ENCODE measurements at regions not wholly inside any gene's neighbourhood (a gene's known extent, or its start where the extent isn't known, plus 50 kb on each side); places are given as distances from the start of the nearest gene placed in this dataset.

DNA sequence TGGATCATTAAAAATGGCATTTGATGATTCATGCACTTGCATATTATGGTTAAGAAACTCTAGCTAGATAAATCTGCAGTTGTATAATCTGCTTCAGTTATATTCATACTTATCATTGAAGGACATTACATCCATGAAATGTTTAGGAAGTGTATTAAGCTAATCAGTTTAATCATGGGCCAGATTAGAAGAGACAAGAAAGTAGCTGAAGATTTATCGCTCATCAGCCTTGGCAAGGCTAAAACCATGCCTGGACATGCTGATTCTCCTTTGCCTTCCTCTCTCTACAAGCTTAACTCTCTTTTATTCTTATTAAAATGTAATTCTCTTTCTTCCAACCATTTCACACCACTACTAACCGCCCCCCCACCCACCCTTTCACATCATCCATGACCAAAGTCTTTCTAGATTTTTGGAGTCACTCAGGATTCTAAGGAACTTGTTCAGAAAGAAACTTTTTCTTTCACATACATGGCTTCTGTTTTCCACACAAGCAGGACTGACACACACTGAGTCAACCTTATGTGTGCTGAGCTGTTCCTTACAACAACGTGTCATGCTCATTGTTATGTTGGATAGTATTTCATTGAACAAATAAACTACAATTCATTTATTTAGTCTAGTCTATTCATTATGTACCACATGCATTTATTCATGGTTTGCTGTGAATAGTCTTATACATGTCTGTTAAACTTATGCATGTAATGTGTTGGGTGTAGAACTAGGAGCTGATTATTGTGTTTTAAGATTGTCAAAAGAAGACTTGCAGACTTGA is 227.3 kb upstream of the SP8 start:
- Histone ChIP-seq H3K9me3 (ENCODE audit: control insufficient read depth, insufficient read depth, low read depth, low read length) (no peaks in the 10 kb centered on the region), H3K4me1 (ENCODE audit: control insufficient read depth, insufficient read depth, low read length) (no peaks in the 10 kb centered on the region), H3K27ac (ENCODE audit: extremely low read depth, low read depth, low read length) (no peak overlapping the region), H3K4me3 (ENCODE audit: low read depth, low read length) (no peak overlapping the region), H3K36me3 (ENCODE audit: control insufficient read depth in 2 of 2, insufficient read depth in 1 of 2, low read length in 2 of 2) (no peaks in the 10 kb centered on the region)
- ChIA-PET POLR2A (no interaction called here), CTCF (no interaction called here)
- TF ChIP-seq ZNF776 (tag by site-specific recombination; IDR thresholded peaks at IDR 0.05; ENCODE audit: borderline replicate concordance): no peak
- TF ChIP-seq, protein P1, sequence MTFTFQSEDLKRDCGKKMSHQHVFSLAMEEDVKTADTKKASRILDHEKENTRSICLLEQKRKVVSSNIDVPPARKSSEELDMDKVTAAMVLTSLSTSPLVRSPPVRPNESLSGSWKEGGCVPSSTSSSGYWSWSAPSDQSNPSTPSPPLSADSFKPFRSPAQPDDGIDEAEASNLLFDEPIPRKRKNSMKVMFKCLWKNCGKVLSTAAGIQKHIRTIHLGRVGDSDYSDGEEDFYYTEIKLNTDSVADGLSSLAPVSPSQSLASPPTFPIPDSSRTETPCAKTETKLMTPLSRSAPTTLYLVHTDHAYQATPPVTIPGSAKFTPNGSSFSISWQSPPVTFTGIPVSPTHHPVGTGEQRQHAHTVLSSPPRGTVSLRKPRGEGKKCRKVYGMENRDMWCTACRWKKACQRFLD (tag by site-specific recombination; IDR thresholded peaks at IDR 0.05): no peak
- no peak for TF ChIP-seq HOXA7 (CRISPR knock-in tag; IDR thresholded peaks at IDR 0.05; ENCODE audit: borderline replicate concordance)
- TF ChIP-seq OSR2 (tag by site-specific recombination; IDR thresholded peaks at IDR 0.05): no peak
- TF ChIP-seq ZNF223 (tag by site-specific recombination; IDR thresholded peaks at IDR 0.05): no peak
- TF ChIP-seq ZNF423 (tag by site-specific recombination; IDR thresholded peaks at IDR 0.05): no peak
- no peak for TF ChIP-seq ZNF670 (tag by site-specific recombination; IDR thresholded peaks at IDR 0.05; ENCODE audit: low read depth)
- TF ChIP-seq ZFP41 (tag by site-specific recombination; IDR thresholded peaks at IDR 0.05; ENCODE audit: borderline replicate concordance): no peak
- TF ChIP-seq, protein P2, sequence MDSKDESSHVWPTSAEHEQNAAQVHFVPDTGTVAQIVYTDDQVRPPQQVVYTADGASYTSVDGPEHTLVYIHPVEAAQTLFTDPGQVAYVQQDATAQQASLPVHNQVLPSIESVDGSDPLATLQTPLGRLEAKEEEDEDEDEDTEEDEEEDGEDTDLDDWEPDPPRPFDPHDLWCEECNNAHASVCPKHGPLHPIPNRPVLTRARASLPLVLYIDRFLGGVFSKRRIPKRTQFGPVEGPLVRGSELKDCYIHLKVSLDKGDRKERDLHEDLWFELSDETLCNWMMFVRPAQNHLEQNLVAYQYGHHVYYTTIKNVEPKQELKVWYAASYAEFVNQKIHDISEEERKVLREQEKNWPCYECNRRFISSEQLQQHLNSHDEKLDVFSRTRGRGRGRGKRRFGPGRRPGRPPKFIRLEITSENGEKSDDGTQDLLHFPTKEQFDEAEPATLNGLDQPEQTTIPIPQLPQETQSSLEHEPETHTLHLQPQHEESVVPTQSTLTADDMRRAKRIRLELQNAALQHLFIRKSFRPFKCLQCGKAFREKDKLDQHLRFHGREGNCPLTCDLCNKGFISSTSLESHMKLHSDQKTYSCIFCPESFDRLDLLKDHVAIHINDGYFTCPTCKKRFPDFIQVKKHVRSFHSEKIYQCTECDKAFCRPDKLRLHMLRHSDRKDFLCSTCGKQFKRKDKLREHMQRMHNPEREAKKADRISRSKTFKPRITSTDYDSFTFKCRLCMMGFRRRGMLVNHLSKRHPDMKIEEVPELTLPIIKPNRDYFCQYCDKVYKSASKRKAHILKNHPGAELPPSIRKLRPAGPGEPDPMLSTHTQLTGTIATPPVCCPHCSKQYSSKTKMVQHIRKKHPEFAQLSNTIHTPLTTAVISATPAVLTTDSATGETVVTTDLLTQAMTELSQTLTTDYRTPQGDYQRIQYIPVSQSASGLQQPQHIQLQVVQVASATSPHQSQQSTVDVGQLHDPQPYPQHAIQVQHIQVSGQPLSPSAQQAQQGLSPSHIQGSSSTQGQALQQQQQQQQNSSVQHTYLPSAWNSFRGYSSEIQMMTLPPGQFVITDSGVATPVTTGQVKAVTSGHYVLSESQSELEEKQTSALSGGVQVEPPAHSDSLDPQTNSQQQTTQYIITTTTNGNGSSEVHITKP (tag by site-specific recombination; IDR thresholded peaks at IDR 0.05): no peak
- no peak for TF ChIP-seq ZNF132 (tag by site-specific recombination; IDR thresholded peaks at IDR 0.05; ENCODE audit: borderline replicate concordance)
- no peak for TF ChIP-seq ZNF248 (tag by site-specific recombination; IDR thresholded peaks at IDR 0.05)
- TF ChIP-seq, protein P3, sequence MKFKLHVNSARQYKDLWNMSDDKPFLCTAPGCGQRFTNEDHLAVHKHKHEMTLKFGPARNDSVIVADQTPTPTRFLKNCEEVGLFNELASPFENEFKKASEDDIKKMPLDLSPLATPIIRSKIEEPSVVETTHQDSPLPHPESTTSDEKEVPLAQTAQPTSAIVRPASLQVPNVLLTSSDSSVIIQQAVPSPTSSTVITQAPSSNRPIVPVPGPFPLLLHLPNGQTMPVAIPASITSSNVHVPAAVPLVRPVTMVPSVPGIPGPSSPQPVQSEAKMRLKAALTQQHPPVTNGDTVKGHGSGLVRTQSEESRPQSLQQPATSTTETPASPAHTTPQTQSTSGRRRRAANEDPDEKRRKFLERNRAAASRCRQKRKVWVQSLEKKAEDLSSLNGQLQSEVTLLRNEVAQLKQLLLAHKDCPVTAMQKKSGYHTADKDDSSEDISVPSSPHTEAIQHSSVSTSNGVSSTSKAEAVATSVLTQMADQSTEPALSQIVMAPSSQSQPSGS (tag by site-specific recombination; IDR thresholded peaks at IDR 0.05; ENCODE audit: low read depth): no peak
- TF ChIP-seq, protein P4, sequence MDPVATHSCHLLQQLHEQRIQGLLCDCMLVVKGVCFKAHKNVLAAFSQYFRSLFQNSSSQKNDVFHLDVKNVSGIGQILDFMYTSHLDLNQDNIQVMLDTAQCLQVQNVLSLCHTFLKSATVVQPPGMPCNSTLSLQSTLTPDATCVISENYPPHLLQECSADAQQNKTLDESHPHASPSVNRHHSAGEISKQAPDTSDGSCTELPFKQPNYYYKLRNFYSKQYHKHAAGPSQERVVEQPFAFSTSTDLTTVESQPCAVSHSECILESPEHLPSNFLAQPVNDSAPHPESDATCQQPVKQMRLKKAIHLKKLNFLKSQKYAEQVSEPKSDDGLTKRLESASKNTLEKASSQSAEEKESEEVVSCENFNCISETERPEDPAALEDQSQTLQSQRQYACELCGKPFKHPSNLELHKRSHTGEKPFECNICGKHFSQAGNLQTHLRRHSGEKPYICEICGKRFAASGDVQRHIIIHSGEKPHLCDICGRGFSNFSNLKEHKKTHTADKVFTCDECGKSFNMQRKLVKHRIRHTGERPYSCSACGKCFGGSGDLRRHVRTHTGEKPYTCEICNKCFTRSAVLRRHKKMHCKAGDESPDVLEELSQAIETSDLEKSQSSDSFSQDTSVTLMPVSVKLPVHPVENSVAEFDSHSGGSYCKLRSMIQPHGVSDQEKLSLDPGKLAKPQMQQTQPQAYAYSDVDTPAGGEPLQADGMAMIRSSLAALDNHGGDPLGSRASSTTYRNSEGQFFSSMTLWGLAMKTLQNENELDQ (tag by site-specific recombination; IDR thresholded peaks at IDR 0.05; ENCODE audit: low read depth): no peak
- TF ChIP-seq WT1 (tag by site-specific recombination; IDR thresholded peaks at IDR 0.05): no peak
- TF ChIP-seq, protein P5, sequence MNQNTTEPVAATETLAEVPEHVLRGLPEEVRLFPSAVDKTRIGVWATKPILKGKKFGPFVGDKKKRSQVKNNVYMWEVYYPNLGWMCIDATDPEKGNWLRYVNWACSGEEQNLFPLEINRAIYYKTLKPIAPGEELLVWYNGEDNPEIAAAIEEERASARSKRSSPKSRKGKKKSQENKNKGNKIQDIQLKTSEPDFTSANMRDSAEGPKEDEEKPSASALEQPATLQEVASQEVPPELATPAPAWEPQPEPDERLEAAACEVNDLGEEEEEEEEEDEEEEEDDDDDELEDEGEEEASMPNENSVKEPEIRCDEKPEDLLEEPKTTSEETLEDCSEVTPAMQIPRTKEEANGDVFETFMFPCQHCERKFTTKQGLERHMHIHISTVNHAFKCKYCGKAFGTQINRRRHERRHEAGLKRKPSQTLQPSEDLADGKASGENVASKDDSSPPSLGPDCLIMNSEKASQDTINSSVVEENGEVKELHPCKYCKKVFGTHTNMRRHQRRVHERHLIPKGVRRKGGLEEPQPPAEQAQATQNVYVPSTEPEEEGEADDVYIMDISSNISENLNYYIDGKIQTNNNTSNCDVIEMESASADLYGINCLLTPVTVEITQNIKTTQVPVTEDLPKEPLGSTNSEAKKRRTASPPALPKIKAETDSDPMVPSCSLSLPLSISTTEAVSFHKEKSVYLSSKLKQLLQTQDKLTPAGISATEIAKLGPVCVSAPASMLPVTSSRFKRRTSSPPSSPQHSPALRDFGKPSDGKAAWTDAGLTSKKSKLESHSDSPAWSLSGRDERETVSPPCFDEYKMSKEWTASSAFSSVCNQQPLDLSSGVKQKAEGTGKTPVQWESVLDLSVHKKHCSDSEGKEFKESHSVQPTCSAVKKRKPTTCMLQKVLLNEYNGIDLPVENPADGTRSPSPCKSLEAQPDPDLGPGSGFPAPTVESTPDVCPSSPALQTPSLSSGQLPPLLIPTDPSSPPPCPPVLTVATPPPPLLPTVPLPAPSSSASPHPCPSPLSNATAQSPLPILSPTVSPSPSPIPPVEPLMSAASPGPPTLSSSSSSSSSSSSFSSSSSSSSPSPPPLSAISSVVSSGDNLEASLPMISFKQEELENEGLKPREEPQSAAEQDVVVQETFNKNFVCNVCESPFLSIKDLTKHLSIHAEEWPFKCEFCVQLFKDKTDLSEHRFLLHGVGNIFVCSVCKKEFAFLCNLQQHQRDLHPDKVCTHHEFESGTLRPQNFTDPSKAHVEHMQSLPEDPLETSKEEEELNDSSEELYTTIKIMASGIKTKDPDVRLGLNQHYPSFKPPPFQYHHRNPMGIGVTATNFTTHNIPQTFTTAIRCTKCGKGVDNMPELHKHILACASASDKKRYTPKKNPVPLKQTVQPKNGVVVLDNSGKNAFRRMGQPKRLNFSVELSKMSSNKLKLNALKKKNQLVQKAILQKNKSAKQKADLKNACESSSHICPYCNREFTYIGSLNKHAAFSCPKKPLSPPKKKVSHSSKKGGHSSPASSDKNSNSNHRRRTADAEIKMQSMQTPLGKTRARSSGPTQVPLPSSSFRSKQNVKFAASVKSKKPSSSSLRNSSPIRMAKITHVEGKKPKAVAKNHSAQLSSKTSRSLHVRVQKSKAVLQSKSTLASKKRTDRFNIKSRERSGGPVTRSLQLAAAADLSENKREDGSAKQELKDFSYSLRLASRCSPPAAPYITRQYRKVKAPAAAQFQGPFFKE (tag by site-specific recombination; IDR thresholded peaks at IDR 0.05; ENCODE audit: borderline replicate concordance): no peak
- no peak for TF ChIP-seq YY2 (tag by site-specific recombination; IDR thresholded peaks at IDR 0.05)
- TF ChIP-seq ZFP69B (tag by site-specific recombination; IDR thresholded peaks at IDR 0.05): no peak
- TF ChIP-seq ZNF324 (tag by site-specific recombination; IDR thresholded peaks at IDR 0.05): no peak
- TF ChIP-seq ZNF600 (tag by site-specific recombination; IDR thresholded peaks at IDR 0.05): no peak

Measured in HEK293 (cell line).